ENCODE measurements at regions not wholly inside any gene's neighbourhood (a gene's known extent, or its start where the extent isn't known, plus 50 kb on each side); places are given as distances from the start of the nearest gene placed in this dataset.

DNA sequence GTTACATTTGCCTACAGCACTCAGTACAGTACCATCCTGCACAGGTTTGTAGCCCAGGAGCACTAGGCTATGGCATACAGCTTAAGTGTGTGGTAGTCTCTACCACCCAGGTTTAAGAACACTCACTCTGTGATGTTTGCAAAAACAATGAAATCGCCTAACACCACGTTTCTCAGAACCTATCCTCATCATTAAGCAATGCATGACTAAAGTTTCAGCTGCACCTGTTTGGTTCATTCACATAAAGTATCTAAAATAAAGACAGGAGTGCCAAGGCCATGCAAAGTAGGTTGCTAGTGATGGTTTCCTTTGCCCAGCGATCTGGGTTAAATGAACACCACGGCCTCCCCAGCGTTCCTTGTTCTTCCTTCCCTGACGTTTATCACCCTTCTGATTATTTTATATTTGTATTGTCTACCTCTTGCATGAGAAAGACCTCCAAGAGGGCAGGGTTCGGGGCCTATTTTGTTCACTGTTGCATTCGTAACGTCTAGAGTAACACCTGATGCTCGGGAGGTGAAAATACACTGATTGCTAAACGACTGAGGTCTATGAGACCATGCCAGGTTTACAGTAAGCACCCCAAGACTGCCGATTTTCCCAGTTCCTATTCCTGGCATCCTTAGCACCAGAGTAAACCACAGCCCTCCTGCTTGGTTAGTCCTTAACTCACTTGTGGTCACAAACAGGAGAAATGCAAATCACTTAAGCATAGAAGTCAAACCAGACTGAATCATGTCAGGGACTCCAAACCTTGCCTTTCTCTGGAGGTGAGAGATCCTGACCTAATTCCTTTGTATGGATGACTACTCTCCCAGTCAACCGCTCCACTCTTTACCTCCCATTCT, 204.1 kb upstream of the NFE2L3 start:
- peak overlapping the region; percentile 34 for H3K27ac Mint-ChIP-seq
- H3K27me3 Mint-ChIP-seq = no peaks in the 10 kb centered on the region
- H3K36me3 Mint-ChIP-seq (ENCODE audit: insufficient read depth) = peaks cover 4% of the 10 kb centered on the region
- DNase-seq (ENCODE audit: low spot score, unreplicated experiment) = no peak
- H3K9me3 Mint-ChIP-seq (ENCODE audit: low read depth) = peaks cover 3% of the 10 kb centered on the region
- no peak for TF ChIP-seq CTCF (IDR thresholded peaks at IDR 0.05; ENCODE audit: unreplicated experiment)
- H3K4me1 Mint-ChIP-seq (ENCODE audit: low read depth) = peaks cover 37% of the 10 kb centered on the region
- peak overlapping the region; percentile 93 for H3K4me3 Mint-ChIP-seq (ENCODE audit: low read depth)

GRCh38 chr7:25949736-25950487, 202.1 kb upstream of the NFE2L3 start:
- H3K9me3 Mint-ChIP-seq (ENCODE audit: low read depth) = peaks cover 11% of the 10 kb centered on the region
- TF ChIP-seq CTCF (IDR thresholded peaks at IDR 0.05; ENCODE audit: unreplicated experiment) = peak; percentile 43
- H3K4me3 Mint-ChIP-seq (ENCODE audit: low read depth) = peak overlapping the region; percentile 93
- DNase-seq (ENCODE audit: low spot score, unreplicated experiment) = peak; percentile 61
- peak overlapping the region; percentile 98 for H3K27ac Mint-ChIP-seq
- peaks cover 39% of the 10 kb centered on the region for H3K4me1 Mint-ChIP-seq (ENCODE audit: low read depth)
- H3K36me3 Mint-ChIP-seq (ENCODE audit: insufficient read depth) = peaks cover 8% of the 10 kb centered on the region
- H3K27me3 Mint-ChIP-seq = no peaks in the 10 kb centered on the region

DNA sequence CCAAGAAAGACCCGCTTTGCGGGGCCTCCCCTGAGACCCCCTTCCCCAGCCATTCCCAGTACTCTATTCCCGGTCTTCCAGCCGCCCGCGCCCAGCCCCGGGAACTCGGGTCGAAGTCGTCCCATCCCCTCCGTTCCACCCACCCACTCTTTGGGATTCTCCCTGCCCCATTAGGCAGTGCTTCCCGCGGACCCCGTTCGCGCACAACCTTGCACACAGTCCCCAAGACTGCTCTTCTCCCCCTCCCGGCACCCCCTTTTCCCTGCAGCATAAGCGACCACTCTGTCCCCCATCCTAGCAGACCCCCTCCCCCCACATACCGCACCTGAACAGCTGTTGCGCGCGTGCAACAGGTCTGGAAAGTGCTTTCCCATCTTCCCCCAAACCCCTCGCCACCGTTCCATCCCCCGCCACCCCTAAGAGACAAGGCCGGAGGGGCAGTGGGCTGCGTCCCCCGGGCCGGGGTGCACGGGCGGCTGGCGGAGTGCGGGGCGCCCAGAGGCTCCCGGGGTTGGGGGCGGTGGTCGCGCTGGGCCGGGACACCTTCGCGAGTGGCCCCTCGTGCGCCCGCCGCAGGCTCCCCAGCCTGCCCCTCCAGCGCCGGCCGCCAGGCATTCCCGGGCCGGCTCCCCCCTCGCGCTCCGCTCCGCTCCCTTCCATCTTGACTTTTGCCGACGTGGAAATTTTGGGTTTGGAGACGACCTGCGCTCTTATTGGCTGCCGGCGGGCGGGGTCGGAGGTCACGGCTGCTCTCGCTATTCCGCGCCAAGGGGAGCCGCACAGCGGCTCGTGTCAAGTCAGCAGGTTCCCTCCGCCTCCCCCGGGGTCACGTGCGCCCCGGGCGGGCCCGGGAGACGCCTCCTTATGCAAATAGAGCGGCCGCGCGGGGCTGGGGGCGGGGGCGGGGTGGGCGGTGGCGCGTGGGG, 201.2 kb upstream of the NFE2L3 start:
- Mint-ChIP-seq H3K36me3 (ENCODE audit: insufficient read depth) (peaks cover 8% of the 10 kb centered on the region), H3K9me3 (ENCODE audit: low read depth) (peaks cover 11% of the 10 kb centered on the region), H3K4me1 (ENCODE audit: low read depth) (peaks cover 39% of the 10 kb centered on the region), H3K27me3 (no peaks in the 10 kb centered on the region), H3K4me3 (ENCODE audit: low read depth) (peak overlapping the region; percentile 93), H3K27ac (peak overlapping the region; percentile 98)
- no peak for TF ChIP-seq CTCF (IDR thresholded peaks at IDR 0.05; ENCODE audit: unreplicated experiment)
- DNase-seq (ENCODE audit: low spot score, unreplicated experiment) = peak; percentile 92

DNA sequence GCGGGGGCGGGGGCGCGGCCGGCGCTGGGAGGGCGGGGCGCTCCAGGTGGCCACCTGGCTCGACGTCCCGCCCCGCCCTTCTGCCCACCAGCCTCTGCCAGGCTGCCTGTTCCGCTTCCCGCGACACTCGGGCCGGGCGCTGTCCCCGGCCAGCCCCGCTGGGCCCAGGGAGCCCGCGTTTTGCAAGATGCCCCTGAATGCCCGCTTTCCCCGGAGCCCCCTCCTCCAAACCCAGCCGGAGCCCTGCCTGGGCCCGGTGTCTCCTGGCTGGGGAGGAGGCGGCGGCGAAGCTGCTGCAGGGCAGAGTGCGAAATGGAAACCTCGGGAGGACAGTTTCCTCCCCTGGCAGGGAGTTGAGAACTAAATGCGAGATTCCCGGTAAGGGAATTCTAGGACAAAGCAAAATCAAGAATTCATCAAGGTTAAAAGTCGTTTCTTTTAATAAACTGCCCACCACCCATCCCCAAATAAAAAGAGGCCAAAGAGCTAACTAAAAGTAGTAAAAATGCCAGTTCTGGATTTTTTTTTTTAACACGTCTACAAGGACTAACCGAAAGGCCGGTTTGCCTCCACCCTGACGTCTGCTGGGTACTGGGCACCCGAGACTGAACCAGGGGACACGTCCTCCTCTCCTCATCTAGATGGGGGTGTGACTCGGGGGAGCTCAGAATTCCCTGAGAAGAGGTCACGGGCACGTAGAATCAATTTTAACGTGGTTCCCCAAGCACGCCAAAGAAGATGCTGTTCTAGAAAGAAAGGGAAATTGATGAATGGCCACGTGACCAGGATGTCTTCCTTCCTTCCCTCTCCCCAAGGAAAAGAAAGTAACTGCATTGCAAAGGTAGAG, 200.4 kb upstream of the NFE2L3 start:
- Mint-ChIP-seq H3K4me3 (ENCODE audit: low read depth) (peak overlapping the region; percentile 72), H3K27me3 (no peaks in the 10 kb centered on the region), H3K27ac (peak overlapping the region; percentile 96), H3K4me1 (ENCODE audit: low read depth) (peaks cover 39% of the 10 kb centered on the region), H3K36me3 (ENCODE audit: insufficient read depth) (peaks cover 8% of the 10 kb centered on the region), H3K9me3 (ENCODE audit: low read depth) (peaks cover 11% of the 10 kb centered on the region)
- no peak for TF ChIP-seq CTCF (IDR thresholded peaks at IDR 0.05; ENCODE audit: unreplicated experiment)
- DNase-seq (ENCODE audit: low spot score, unreplicated experiment) = no peak

Measured in progenitor cell of endocrine pancreas (in vitro differentiated cells).